Keratinocyte (primary cell): ENCODE measurements at regions not wholly inside any gene's neighbourhood (a gene's known extent, or its start where the extent isn't known, plus 50 kb on each side); places are given as distances from the start of the nearest gene placed in this dataset.

ENCODE experiments used
- DNase-seq: peaks from one replicate; pipeline ENCODE4 v3.0.0-alpha.2; 2011; ENCODE audit warnings: low read depth, missing footprints, low spot score
- FAIRE-seq: peaks from 2 replicates; lab custom pipeline; 2011; peaks lifted over from hg19 to GRCh38; lab: Jason Lieb, UNC
- H2AFZ ChIP-seq: 2 replicates; pipeline ENCODE4 v1.6.0; 2012; ENCODE audit warnings: low read length, control low read depth, inconsistent platforms; ENCODE audit not compliant: control insufficient read depth
- H3K27ac ChIP-seq: 2 replicates; pipeline ENCODE4 v1.5.1; 2011; ENCODE audit warnings: low read length; ENCODE audit not compliant: control insufficient read depth, insufficient read depth
- H3K27me3 ChIP-seq: 3 replicates; pipeline ENCODE4 v1.6.0; 2011; ENCODE audit warnings: low read length; ENCODE audit not compliant: control insufficient read depth, insufficient read depth; ENCODE audit errors: extremely low read depth
- H3K36me3 ChIP-seq, 2 experiments: 2 replicates in 1 of 2; 3 replicates in 1 of 2; pipeline ENCODE4 v1.5.1; 2011; ENCODE audit warnings: low read length in 2 of 2, mild to moderate bottlenecking in 1 of 2; ENCODE audit not compliant: control insufficient read depth in 2 of 2, insufficient read depth in 2 of 2; ENCODE audit errors: extremely low read depth in 1 of 2
- H3K4me1 ChIP-seq: 3 replicates; pipeline ENCODE4 v1.5.1; 2011; ENCODE audit warnings: low read length; ENCODE audit not compliant: control insufficient read depth, insufficient read depth; ENCODE audit errors: extremely low read depth
- H3K4me2 ChIP-seq: 3 replicates; pipeline ENCODE4 v1.6.0; 2011; ENCODE audit warnings: low read depth, low read length; ENCODE audit not compliant: control insufficient read depth, insufficient read depth; ENCODE audit errors: extremely low read depth
- H3K4me3 ChIP-seq, 3 experiments: fragments of 200-600 bp in 1 of 3; sonication (generic) in 1 of 3; 2 replicates in 2 of 3; 3 replicates in 1 of 3; pipeline ENCODE4 v1.5.1; 2011 to 2016; ENCODE audit warnings: low read length in 3 of 3, mild to moderate bottlenecking in 3 of 3, control low read depth in 2 of 3, inconsistent platforms in 1 of 3, low read depth in 1 of 3, mixed read lengths in 1 of 3, mixed run types in 1 of 3, moderate library complexity in 1 of 3; ENCODE audit not compliant: control insufficient read depth in 2 of 3, insufficient read depth in 2 of 3; ENCODE audit errors: extremely low read depth in 1 of 3
- H3K79me2 ChIP-seq: 2 replicates; pipeline ENCODE4 v1.6.0; 2012; ENCODE audit warnings: low read length; ENCODE audit not compliant: control insufficient read depth, insufficient read depth
- H3K9ac ChIP-seq: 3 replicates; pipeline ENCODE4 v1.6.0; 2011; ENCODE audit warnings: low read length; ENCODE audit not compliant: control insufficient read depth, insufficient read depth; ENCODE audit errors: extremely low read depth
- H3K9me1 ChIP-seq: 3 replicates; pipeline ENCODE4 v1.6.0; 2011; ENCODE audit warnings: low read length; ENCODE audit not compliant: control insufficient read depth, insufficient read depth; ENCODE audit errors: extremely low read depth
- H3K9me3 ChIP-seq: 2 replicates; pipeline ENCODE4 v1.5.1; 2012; ENCODE audit warnings: low read depth, low read length; ENCODE audit not compliant: control insufficient read depth
- H4K20me1 ChIP-seq: 3 replicates; pipeline ENCODE4 v1.6.0; 2011; ENCODE audit warnings: low read length; ENCODE audit not compliant: control insufficient read depth, insufficient read depth; ENCODE audit errors: extremely low read depth
- CTCF ChIP-seq, 3 experiments: IDR thresholded peaks in 1 of 3; conservative IDR thresholded peaks in 1 of 3; optimal IDR thresholded peaks in 1 of 3; 2 replicates in 2 of 3; 3 replicates in 1 of 3; pipeline versions ENCODE3 to v1.5.1; 2011; ENCODE audit warnings: low read length in 3 of 3, mild to moderate bottlenecking in 3 of 3, moderate library complexity in 2 of 3, control low read depth in 1 of 3, inconsistent platforms in 1 of 3; ENCODE audit not compliant: insufficient read depth in 2 of 3; ENCODE audit errors: extremely low read depth in 1 of 3
- EZH2 ChIP-seq: IDR thresholded peaks from one replicate; pipeline ENCODE4 v1.6.1; 2012; ENCODE audit warnings: inconsistent platforms, mild to moderate bottlenecking, low read length, moderate library complexity
- dilution Hi-C: fragments of 300-500 bp; cut with MboI; formaldehyde crosslinking; loops from one replicate; pipeline ENCODE4 v1.7.0; 2020; ENCODE audit warnings: low sequenced_read_pairs; ENCODE audit not compliant: extremely low pct_ligation_motif_present

GRCh38 chr20:54860716-54861115 lies 385.3 kb downstream of the DOK5 start:
- H3K79me2 ChIP-seq, result no peaks in the 10 kb centered on the region
- H3K4me1 ChIP-seq, result no peaks in the 10 kb centered on the region
- no peak overlapping the region for H3K4me3 ChIP-seq
- FAIRE-seq, result no peak
- TF ChIP-seq CTCF (optimal IDR thresholded peaks at IDR 0.05 in 1 of 3, IDR thresholded peaks at IDR 0.05 in 1 of 3, conservative IDR thresholded peaks at IDR 0.05 in 1 of 3; ENCODE audit: extremely low read depth in 1 of 3, insufficient read depth in 2 of 3, low read length in 3 of 3) (no peak), EZH2 (no peak)
- H2AFZ ChIP-seq, result no peak overlapping the region
- H3K9ac ChIP-seq, result no peak overlapping the region
- no peaks in the 10 kb centered on the region for H4K20me1 ChIP-seq
- dilution Hi-C loops, result no loop called here
- H3K9me1 ChIP-seq, result no peaks in the 10 kb centered on the region
- no peak overlapping the region for H3K4me2 ChIP-seq
- H3K27me3 ChIP-seq, result no peaks in the 10 kb centered on the region
- H3K36me3 ChIP-seq, result no peaks in the 10 kb centered on the region
- H3K9me3 ChIP-seq, result no peaks in the 10 kb centered on the region
- H3K27ac ChIP-seq, result no peak overlapping the region
- no peak for DNase-seq

DNA sequence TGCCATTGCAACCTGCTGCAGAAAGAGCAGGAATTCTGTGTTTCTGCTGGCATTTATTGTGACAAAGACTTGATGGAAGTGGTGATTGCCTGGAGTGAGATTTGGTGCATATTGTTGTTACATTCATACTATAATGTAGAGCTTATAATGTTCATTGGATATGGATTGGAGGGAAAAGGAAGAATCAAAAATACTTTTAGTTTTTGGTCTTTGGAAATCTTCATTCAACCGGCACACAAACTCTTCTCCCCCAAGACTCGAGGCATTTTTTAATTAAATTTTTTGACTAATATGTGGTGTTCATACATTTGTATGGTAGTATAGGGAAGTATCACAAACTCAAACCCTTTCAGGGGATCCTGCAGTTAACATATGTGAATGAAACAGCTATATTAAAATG lies 380.8 kb downstream of the DOK5 start:
- no peaks in the 10 kb centered on the region for H3K4me1 ChIP-seq
- H3K79me2 ChIP-seq, result no peaks in the 10 kb centered on the region
- no peaks in the 10 kb centered on the region for H3K36me3 ChIP-seq
- no peak overlapping the region for H3K9ac ChIP-seq
- no peak for TF ChIP-seq EZH2
- TF ChIP-seq CTCF (optimal IDR thresholded peaks at IDR 0.05 in 1 of 3, IDR thresholded peaks at IDR 0.05 in 1 of 3, conservative IDR thresholded peaks at IDR 0.05 in 1 of 3; ENCODE audit: extremely low read depth in 1 of 3, insufficient read depth in 2 of 3, low read length in 3 of 3), result no peak
- H3K4me2 ChIP-seq, result no peak overlapping the region
- no peaks in the 10 kb centered on the region for H3K9me1 ChIP-seq
- DNase-seq, result no peak
- no peaks in the 10 kb centered on the region for H3K27me3 ChIP-seq
- no peak overlapping the region for H2AFZ ChIP-seq
- H3K9me3 ChIP-seq, result no peaks in the 10 kb centered on the region
- FAIRE-seq, result no peak
- H3K4me3 ChIP-seq, result no peak overlapping the region
- H4K20me1 ChIP-seq, result no peaks in the 10 kb centered on the region
- no peak overlapping the region for H3K27ac ChIP-seq
- dilution Hi-C loops, result no loop called here
